GM12875 (cell line): ENCODE measurements at regions not wholly inside any gene's neighbourhood (a gene's known extent, or its start where the extent isn't known, plus 50 kb on each side); places are given as distances from the start of the nearest gene placed in this dataset.
"Not testable (repeated sequence)": the region's sequence is repeated elsewhere in the genome, so short reads cannot be mapped to it uniquely, and the experiment has no call there.

Experiments
- H3K4me3 ChIP-seq: one replicate; pipeline ENCODE4 v1.5.1; 2011; ENCODE audit warnings: low read depth, low read length, control low read depth
- CTCF ChIP-seq: IDR thresholded peaks from 2 replicates; pipeline ENCODE4 v1.5.1; 2011; ENCODE audit warnings: low read depth, mild to moderate bottlenecking, control low read depth, inconsistent platforms, low read length, moderate library complexity, borderline replicate concordance; ENCODE audit not compliant: insufficient read depth

- TF ChIP-seq CTCF: no peak
- H3K4me3 ChIP-seq: no peak overlapping the region
Observed at GRCh38 chr3:110311541-110311940, 760.1 kb upstream of the NECTIN3 start.

- no peak overlapping the region for H3K4me3 ChIP-seq
Observed at GRCh38 chr3:110314512-110315114, 757.0 kb upstream of the NECTIN3 start.

GRCh38 chr3:110318108-110318507, 753.5 kb upstream of the NECTIN3 start:
- H3K4me3 ChIP-seq: no peak overlapping the region
- TF ChIP-seq CTCF: no peak

More at GRCh38 chr3:110314512-110315114, 757.0 kb upstream of the NECTIN3 start:
- peak; percentile 71 for TF ChIP-seq CTCF

GRCh38 chr3:110323349-110323748, 748.3 kb upstream of the NECTIN3 start:
- TF ChIP-seq CTCF: no peak
- H3K4me3 ChIP-seq: no peak overlapping the region

- TF ChIP-seq CTCF: no peak
- no peak overlapping the region for H3K4me3 ChIP-seq
Observed at GRCh38 chr3:110324171-110324705, 747.4 kb upstream of the NECTIN3 start.

- H3K4me3 ChIP-seq: no peak overlapping the region
- no peak for TF ChIP-seq CTCF
Observed at GRCh38 chr3:110327870-110328269, 743.7 kb upstream of the NECTIN3 start.

GRCh38 chr3:110331562-110331961, 740.1 kb upstream of the NECTIN3 start:
- H3K4me3 ChIP-seq: not testable (repeated sequence)
